ENCODE measurements at regions not wholly inside any gene's neighbourhood (a gene's known extent, or its start where the extent isn't known, plus 50 kb on each side); places are given as distances from the start of the nearest gene placed in this dataset.

DNA sequence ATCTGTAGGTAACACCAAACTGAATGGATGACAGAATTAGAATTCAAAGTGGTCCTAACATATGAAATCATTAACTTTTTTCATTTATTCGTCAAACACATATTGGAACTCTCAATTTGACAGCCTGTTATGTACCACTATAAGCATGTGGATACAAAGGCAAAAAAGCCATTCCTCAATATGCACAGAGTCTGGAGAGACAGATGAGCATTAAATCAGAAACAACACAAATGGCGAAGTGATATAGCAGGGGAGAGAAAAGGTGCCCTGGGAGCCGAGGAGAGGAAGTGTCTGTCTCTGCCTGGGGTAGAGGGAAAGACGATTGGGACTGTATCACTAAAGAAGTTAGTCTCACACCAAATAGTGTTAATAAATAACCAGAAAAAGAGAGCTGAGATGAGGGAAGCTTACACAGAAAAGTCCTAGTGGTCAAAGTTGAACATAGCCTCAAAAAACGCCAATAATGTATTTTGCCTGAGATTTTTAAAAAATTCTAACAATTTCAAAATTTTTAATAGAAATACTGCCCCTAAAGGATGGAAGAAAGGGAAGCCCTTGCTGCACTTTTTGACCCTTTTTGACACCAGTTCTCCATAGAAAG, 417.5 kb downstream of the TUSC7 start:
- DNase-seq (ENCODE audit: low read depth in 2 of 2) = no peak

DNA sequence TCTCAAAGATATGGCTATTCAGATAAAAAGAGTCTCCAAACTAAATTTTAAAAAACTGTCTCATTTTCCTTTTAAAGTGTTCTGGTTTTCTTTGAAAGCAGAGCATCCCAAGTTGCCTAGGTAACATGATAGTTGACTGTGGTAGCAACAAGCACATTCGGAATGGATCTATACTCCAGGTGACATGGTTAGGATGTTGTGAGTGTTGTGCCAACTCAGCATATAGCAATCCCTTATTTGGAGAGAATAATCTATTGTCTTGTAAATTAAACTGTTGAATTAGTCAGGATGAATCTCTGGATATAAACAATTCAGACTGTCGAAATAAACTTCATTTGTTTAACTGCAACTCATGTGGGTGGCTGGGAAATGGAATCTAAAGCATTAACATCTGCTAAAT, 418.6 kb downstream of the TUSC7 start:
- no peak for DNase-seq (ENCODE audit: low read depth in 2 of 2)

DNA sequence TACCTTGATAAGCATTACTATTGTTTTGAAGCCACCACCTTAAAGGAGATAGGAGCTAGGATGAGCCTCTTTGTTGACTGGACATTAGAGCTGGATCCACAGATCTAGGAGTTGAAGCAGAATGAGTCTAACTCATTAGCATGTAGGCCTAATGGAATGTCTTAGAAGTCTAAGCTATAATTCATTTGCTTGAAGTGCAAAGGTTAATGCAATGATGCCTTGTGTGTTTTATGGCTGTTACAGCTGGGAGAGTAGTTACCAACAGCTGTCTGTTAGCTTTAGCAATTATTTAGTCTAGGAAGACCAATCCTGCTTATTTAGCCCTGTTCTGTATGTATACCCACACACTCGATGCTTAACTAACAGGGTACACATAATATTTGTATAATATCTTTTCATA, 419.3 kb downstream of the TUSC7 start:
- no peak for DNase-seq (ENCODE audit: low read depth in 2 of 2)

DNA sequence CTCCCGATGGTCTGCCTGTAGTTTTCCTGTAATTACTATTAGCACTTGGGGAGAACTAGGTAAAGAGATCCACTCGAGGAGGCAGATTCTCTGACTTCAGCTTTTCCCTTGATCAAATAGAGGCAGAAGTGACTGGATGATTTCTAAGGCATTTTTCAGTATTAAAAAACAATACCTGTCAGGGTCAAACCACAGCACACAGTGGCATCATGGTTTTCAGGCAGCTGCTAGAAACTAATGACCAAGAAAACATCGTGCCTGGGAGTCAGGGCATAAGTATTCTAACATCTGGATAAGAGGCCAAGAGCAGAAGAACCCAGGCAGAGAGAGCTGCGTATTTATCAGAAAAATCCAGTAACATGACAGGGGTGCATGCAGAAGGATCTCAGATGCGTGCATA, 419.9 kb downstream of the TUSC7 start:
- no peak for DNase-seq (ENCODE audit: low read depth in 2 of 2)

DNA sequence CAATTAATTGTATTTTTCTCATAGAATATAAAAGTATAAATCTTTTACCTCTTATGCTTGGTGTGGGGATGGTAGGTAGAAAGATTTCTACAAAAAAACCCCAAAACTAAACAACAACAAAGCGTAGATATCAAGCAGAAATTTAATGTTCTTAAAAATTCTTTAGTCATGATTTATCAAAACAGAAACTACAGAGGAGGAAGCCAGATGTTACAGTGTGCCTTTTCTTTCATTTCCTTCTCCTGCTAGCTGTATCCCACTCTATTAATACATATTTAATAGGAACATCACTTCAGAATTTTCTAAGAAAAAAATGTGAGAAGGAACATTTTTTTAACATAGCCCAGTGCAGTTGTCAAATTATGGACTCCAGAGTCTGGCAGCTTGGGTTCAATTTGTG, 420.6 kb downstream of the TUSC7 start:
- DNase-seq (ENCODE audit: low read depth in 2 of 2) = no peak

DNA sequence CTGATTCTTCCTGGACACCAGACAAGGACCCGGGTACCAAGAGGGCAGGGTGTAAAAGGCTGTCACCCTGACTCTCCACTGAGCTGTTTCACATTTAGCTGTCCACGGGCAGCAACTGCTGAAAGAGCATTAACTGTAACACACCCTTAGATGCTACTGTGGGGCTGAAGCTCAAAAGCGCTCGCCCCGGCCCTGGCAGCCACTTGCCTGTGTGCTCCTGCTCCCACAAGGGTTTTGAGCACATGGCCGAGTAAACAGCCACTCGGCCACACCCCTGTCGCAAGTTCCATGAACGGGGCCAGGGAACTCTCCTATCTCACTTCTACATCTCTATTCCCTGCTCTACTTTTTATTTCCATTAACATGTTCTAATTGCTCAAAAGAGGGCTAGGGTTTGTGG, 421.7 kb downstream of the TUSC7 start:
- DNase-seq (ENCODE audit: low read depth in 2 of 2) = no peak

DNA sequence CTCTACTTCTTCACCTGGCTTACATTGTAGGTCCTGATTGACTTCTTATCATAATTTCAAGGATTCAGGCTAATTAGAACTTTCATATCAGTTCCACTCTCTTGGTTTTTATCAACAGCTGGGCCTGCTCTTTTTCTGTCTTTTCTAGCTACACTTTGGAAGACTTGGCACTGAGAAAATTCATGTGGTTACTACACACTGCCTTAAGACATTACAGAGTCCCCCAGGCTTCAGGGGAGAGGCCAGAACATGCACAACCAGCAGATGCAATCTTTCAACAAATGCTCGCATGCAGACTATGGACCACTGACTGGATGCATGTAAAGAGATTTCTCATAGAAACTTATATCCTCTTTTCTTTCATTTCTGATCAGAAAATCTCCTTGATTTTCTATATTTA, 423.5 kb downstream of the TUSC7 start:
- DNase-seq (ENCODE audit: low read depth in 2 of 2) = no peak

DNA sequence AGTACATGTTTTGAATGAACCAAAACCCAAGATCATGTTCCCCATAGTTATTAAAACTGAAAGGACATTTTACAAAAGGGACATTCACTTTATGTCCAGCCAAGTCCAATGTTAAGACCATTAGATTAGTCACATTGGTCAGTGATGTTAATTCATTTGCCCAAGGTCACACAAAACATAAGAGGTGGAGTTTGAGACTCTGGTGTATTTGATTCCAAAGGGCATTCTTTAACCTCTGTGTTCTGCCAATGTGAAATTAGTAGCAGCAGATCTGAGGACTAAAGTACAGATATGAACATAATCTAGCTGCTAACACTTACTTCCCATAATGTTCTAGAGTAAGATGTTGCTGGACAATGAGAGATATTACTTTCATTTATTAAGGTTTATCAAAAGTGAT, 425.6 kb downstream of the TUSC7 start:
- DNase-seq (ENCODE audit: low read depth in 2 of 2) = no peak

DNA sequence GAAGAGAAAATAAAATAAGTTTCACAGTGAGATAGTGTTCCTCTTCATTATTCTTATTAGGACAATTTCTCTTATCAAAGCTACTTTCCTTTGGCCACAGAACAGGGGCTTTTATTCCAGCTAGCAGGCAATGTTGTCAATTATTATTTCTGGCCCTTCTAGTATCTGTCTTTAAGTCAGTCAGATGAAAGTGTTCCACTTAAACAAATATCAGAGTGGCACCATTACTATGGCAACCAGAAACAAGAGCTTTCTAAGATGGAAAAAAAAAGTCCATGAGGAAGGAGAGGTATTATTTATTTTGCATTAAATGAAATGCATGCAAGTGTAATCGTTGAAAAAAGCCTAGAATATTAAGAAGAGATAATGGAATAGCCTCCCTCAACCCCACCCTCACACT, 426.4 kb downstream of the TUSC7 start:
- no peak for DNase-seq (ENCODE audit: low read depth in 2 of 2)

DNA sequence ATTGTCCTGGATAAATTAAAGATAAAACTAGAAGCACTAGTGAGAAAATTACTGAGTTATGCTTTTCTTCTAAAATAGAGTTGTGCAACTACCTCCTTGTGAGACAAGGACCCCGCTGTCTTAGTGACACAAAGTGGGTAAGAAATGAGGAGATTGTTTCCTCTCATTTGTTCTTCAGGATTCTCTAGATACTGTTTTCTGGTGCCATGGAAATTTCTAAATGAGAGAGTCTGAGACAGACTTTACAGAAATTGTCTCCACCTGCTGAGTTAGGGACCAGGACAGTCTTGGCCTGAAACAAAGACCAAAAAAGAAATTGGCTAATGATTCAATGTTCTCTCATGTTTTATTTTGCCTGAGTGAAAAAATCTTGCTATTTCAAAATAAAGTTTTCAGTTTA, 427.5 kb downstream of the TUSC7 start:
- no peak for DNase-seq (ENCODE audit: low read depth in 2 of 2)

DNA sequence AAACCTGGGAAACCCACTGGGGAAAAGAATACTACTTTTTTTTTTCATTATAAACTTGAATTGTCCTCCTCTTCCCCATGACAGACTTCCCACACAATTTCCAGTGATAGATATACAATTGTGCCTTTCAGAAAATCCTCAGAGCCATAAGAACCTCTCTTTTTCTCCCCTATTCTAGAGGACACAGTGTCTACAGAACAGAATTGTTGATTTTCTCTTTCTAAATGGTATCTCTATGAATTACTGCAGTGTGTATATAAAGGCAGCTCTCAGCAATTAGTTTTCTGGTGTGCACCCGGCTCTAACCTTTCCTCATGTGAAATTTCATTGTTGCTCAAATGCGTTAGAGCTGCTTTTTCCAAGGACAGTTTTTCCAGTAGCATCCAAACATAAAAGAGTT, 430.1 kb downstream of the TUSC7 start:
- DNase-seq (ENCODE audit: low read depth in 2 of 2) = no peak

DNA sequence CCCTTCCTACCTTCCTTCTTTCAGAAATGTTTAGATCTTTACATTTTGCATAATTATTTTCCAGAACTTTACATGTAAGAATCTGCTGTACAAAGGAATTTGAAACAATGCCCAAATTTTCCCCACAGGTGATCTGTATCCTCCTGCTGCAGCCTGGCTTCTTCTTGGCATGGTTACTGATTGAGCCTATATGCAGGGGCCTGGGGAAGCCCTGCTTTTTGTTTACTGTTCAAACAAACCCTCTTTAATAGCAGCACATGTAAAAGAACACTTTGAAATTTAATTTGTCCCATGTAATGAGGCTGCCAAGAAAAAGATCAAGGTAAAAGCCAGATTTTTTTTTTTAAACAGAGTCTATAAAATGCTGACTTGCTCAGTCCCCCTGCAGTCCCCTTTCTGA, 432.2 kb downstream of the TUSC7 start:
- no peak for DNase-seq (ENCODE audit: low read depth in 2 of 2)

DNA sequence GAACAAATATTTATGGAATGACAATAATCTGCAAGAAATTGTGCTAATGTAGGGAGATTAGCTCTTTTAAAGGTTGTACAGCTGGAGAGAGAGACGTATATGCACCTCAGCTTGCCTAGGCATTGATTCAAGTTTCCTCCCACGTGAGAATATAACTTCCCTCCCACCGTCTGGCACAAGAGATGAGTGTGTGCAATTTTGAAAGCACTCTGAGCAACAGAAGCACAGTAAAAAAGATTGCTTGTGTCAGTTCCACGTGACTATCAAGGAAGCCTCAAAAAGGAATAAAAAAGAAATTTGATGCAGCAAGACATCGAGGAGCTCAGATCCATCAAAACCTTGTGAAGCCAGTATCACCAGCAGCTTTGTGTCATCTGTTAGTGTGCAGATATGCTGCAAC, 435.3 kb downstream of the TUSC7 start:
- no peak for DNase-seq (ENCODE audit: low read depth in 2 of 2)

DNA sequence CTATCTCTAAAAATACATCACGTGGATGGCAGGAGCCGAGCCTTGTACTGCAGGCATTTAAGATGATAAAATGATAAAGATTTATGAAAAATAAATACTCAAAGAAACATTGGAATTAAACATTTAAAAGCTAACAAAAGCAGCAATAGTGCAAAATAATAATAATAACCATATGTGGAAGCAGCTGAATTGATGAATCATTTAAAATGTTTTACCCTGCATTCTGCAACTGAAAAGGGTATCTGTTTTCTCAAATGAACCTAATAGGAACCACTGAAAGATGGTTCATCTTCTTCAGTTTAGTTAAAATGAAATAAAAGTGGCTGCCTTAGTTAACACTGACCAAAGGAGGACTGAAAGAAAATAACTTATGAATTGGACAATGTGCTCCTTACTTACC, 436.1 kb downstream of the TUSC7 start:
- no peak for DNase-seq (ENCODE audit: low read depth in 2 of 2)

DNA sequence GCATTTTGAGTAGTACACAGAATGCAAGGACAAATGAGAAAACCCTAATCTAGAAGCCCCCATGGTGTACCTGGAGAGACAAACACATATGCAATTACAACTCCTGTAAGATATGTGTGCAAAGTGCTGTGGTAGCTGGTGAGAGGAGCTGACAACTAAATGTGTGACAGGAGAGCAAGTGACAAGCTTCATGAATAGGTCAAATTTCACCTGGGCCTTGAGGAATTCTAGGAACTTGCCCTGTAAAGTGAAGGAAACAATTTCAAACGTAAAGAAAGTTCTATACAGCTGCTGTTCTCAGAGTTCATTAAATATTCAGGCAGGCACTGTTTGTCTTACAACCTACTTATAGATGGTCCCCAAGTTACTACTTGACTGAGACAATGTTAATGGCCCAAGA, 437.0 kb downstream of the TUSC7 start:
- no peak for DNase-seq (ENCODE audit: low read depth in 2 of 2)

DNA sequence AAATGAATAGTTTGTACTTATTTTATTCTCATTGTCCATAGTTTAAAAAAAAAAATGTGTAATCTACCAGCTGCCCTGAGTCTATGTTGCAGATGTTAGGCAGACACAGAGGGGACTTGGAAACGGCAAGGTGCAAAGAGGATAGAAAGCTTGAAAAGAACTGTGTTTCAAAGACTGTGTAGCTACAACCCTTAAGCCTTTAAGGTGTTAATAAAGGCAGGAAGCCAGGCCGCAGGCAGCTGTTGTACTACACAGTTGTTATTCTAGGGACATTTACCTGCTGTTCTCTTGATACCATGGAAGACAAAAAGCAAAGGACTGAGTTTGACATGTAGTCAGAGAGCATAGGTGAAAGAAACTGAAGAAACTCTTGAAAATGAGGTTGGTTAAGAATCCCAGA, 440.0 kb downstream of the TUSC7 start:
- no peak for DNase-seq (ENCODE audit: low read depth in 2 of 2)

DNA sequence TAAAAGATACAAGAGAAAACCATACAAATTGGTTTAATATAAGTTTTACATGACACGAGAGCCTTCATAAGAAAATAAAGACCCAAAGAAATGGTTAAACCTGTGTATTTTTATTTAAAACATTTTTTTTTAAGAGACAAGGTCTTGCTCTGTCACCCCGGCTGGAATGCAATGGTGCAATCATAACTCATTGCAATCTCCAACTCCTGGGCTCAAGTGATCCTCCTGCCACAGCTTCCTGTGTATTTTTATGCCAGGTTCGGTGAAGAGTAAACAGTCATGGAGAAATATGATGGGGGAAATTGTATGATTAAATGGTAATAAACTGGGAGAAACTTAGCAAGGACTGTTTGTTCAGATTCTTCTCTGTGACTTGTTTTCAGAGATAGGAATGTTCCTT, 441.0 kb downstream of the TUSC7 start:
- DNase-seq (ENCODE audit: low read depth in 2 of 2) = no peak

DNA sequence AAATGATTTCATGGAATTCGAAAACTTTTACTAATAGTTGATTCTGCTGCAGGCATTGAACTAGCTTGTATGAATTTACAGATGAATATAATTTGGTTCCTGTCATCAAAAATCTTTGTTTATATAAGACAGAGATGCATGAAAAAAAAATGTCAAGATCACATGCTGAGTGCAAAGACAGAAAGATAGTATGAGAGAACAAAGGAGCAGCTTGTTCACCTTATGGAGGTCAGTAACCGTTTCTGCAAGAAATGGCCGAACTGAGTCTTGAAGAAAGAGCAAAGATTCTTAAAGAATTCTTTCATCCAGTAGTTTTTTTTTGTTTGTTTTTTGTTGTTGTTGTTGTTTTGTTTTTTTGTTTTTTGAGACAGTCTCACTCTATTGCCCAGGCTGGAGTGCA, 450.6 kb downstream of the TUSC7 start:
- no peak for DNase-seq (ENCODE audit: low read depth in 2 of 2)

DNA sequence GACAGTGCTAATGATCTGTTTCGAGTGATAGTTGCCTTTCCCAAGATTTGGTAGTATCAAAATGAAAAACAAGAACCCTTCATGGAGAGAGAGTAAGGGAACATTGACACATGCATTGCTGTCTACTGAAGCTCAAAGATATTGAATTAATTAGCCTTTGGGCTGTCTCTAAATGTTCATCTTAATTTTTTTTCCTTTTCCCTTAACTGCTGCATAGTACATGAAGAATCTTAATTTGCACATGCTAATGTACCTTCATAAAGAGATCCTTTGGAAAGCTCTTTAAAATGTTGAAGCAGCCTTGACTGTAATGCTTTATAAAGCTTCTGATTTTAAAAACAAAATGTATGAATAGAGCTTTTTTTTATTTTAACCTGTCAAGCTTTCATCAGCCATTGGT, 452.2 kb downstream of the TUSC7 start:
- DNase-seq (ENCODE audit: low read depth in 2 of 2) = no peak

DNA sequence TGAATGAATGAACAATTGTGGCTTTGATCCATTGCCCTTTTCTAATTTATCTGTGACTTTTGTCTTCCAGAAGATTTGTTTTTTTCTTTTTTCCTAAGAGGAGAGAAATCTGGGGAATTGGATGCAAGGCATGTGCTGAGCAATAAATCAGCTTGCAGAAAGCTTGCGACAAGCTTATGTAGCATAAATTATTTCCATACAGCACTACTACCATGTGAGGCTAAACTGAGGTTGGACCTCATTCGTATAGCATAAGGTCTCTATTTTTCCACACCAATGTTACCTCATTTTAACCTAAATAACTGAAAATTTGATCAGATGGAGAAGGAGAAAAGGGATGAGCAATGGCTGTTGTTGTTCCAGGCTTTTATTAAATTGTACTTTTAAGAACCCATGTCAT, 455.6 kb downstream of the TUSC7 start:
- DNase-seq (ENCODE audit: low read depth in 2 of 2) = no peak

DNA sequence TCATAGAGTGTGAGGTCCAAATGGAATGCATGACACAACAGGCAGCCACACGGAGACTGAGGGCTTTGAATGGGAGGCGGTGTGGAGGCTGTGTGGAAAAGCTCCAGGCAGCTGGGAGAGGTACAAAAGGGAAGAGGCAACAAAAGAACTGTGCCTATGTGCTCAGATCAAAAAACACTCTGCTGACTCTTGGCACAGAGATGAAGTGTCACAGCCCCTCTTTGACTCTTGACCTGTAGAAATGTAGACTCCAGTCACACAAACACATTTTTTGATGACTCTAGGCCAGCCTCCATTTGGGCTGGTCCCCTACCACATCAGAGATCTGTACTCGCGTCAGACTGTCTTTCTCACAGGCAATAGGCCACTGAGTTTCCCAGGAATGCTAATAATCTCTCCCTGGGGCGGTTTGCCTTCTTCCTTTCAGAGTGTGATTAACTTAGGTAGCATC, 456.0 kb downstream of the TUSC7 start:
- no peak for DNase-seq (ENCODE audit: low read depth in 2 of 2)

DNA sequence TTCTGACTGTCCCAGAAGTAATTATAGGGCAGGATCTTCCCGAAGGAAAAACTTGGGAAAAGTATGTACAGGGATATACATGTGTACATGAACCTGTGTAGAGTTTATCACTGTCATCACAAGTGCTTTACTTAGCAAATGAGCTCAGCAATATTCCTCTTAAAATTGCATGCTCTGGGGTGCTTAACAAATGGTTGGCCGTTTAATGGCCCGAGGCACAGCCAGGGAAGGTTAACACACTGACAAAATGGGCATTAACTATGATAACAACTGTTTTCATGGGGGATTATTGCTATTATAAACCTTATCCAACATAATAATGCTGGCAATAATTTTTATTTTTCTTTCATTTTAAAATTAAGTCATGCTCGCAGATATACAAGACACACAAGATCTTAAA, 459.3 kb downstream of the TUSC7 start:
- DNase-seq (ENCODE audit: low read depth in 2 of 2) = no peak

DNA sequence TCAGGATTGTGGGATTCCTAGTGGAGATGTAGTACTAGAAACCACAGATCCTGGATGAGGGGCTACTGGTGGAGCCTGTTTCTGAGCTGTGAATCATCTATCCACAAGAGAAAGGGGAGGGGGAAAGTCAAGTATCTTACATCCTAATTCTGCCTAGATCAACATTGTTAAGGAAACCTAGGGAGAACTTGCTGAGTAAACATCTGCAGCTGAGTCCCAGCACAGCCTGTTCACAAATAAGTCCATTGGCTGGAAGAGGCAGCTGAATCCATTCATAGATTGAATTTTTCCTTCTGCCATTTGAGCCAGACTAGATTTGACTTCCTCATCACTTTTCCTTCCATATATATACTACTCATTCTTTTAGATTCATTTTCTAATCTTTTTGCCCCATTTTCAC, 460.5 kb downstream of the TUSC7 start:
- DNase-seq (ENCODE audit: low read depth in 2 of 2) = no peak

DNA sequence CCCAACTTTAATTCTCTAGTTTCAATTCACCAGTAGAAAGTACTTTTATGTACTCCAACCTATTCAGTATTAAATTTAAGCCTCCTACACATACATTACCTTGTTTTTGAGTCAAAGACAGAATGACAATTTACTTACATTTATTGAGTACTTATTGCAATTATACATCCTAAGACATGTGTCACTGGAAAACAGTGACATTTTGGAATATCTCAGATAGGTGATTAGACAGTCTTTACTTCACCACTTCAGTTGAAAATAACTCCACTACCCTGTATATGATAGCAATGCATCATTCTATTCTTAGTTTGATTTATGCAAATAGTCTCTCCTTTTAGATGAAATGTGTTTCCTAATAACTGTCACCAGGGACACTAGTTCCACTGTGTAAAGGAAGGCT, 461.5 kb downstream of the TUSC7 start:
- no peak for DNase-seq (ENCODE audit: low read depth in 2 of 2)

DNA sequence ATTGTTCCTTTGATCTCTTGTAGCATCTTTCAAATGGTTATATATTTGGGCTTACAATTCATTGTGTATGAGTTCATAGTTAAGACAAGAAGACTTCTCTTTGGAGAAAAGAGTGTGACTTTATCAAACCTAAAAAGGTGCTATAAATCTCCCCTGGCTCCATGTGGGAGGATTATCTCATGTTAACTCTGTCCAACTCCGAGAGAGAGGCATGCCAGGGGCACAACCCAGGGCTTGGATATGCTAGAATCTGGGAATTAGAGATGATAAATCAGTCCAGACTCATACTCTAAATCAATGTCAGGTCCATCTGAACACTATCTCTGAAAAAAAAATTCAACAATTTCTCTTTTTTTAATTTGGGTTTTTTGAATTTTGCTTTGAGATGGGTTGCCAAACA, 462.8 kb downstream of the TUSC7 start:
- no peak for DNase-seq (ENCODE audit: low read depth in 2 of 2)
